AG04450 (cell line): ENCODE measurements at regions not wholly inside any gene's neighbourhood (a gene's known extent, or its start where the extent isn't known, plus 50 kb on each side); places are given as distances from the start of the nearest gene placed in this dataset.

ENCODE experiments used
- CTCF ChIA-PET: fragments of 300-600, 350-600 bp; formaldehyde crosslinking; extraction: SDS; loops from one replicate; lab custom pipeline; 2022; ENCODE audit warnings: antibody characterized with exemption, inconsistent platforms; lab: Charles Lee
- POLR2A ChIA-PET: fragments of 350-600 bp; formaldehyde crosslinking; extraction: SDS; loops from one replicate; lab custom pipeline; 2021; ENCODE audit warnings: antibody characterized with exemption, inconsistent platforms; lab: Yijun Ruan, JAX
- DNase-seq: peaks from one replicate; pipeline ENCODE4 v3.0.0-alpha.2; 2011; ENCODE audit warnings: low read depth, low spot score
- H3K27ac ChIP-seq: one replicate; pipeline ENCODE4 v1.5.1; 2012; ENCODE audit warnings: low read depth, low read length, control low read depth
- H3K27me3 ChIP-seq: one replicate; pipeline ENCODE4 v1.6.0; 2012; ENCODE audit warnings: low read length; ENCODE audit not compliant: control insufficient read depth, insufficient read depth
- H3K4me3 ChIP-seq: 2 replicates; pipeline ENCODE4 v1.5.1; 2011; ENCODE audit warnings: mild to moderate bottlenecking, low read depth, low read length, control low read depth
- H3K9me3 ChIP-seq: 2 replicates; pipeline ENCODE4 v1.5.1; 2012; ENCODE audit warnings: low read length; ENCODE audit not compliant: control insufficient read depth, insufficient read depth
- TF ChIP-seq, protein P1 (sequence below): IDR thresholded peaks from 2 replicates; pipeline ENCODE4 v1.5.1; 2011; ENCODE audit warnings: low read depth, low read length, control low read depth, inconsistent platforms

GRCh38 chr12:71333418-71333817 lies 106.2 kb upstream of the LGR5 start:
- no peaks in the 10 kb centered on the region for H3K9me3 ChIP-seq
- ChIA-PET CTCF (no interaction called here), POLR2A (no interaction called here)
- H3K27ac ChIP-seq, result no peak overlapping the region
- H3K4me3 ChIP-seq, result no peak overlapping the region
- TF ChIP-seq, protein P1, sequence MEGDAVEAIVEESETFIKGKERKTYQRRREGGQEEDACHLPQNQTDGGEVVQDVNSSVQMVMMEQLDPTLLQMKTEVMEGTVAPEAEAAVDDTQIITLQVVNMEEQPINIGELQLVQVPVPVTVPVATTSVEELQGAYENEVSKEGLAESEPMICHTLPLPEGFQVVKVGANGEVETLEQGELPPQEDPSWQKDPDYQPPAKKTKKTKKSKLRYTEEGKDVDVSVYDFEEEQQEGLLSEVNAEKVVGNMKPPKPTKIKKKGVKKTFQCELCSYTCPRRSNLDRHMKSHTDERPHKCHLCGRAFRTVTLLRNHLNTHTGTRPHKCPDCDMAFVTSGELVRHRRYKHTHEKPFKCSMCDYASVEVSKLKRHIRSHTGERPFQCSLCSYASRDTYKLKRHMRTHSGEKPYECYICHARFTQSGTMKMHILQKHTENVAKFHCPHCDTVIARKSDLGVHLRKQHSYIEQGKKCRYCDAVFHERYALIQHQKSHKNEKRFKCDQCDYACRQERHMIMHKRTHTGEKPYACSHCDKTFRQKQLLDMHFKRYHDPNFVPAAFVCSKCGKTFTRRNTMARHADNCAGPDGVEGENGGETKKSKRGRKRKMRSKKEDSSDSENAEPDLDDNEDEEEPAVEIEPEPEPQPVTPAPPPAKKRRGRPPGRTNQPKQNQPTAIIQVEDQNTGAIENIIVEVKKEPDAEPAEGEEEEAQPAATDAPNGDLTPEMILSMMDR, result no peak
- no peaks in the 10 kb centered on the region for H3K27me3 ChIP-seq
- DNase-seq, result no peak

DNA sequence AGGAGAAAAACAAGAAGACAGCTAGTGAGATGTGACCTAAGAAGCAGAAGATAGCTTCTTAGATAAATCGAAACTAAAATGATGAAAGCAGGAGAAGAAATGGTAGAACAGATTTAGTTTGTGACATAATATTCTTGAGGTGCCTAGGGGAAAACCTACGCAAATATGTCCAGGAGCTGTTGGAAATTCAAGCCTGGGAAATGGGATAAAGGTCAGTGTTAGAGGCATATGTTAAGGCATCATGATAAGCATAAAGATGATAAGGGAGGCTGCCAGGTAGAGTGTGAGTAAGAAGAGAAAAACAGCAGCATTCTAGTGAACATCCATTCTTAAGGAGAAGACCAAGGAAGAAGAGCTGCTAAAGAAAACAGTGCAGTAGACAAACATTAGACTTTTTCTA lies 109.6 kb upstream of the LGR5 start:
- H3K27me3 ChIP-seq, result no peaks in the 10 kb centered on the region
- CTCF ChIA-PET, result no interaction called here
- H3K27ac ChIP-seq, result no peak overlapping the region
- no peak for DNase-seq
- POLR2A ChIA-PET, result no interaction called here
- no peak overlapping the region for H3K4me3 ChIP-seq
- TF ChIP-seq, protein P1, result no peak
- H3K9me3 ChIP-seq, result no peaks in the 10 kb centered on the region

DNA sequence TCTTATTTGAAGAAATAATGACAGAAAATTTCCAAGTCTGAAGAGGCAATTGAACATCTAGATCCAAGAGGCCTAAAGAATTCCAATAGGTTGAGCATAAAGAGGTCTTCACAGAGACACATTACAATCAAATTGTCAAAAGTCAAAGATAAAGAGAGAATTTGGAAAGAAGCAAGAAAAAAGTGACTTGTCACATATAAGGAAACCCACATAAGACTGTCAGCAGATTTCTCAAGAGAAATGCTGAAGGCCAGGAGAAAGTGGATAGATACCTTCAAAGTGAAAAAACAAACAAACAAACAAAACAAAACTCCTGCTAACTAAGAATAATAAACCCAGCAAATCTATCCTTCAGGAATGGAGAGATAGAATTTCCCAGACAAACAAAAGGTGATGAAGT lies 118.1 kb upstream of the LGR5 start:
- no peak overlapping the region for H3K4me3 ChIP-seq
- no peak overlapping the region for H3K27ac ChIP-seq
- POLR2A ChIA-PET, result no interaction called here
- H3K9me3 ChIP-seq, result no peaks in the 10 kb centered on the region; the same call in 1 of the 2 replicates
- no peak for DNase-seq
- no peaks in the 10 kb centered on the region for H3K27me3 ChIP-seq
- TF ChIP-seq, protein P1, result no peak
- CTCF ChIA-PET, result no interaction called here

- no peak overlapping the region for H3K4me3 ChIP-seq
- ChIA-PET CTCF (no interaction called here), POLR2A (no interaction called here)
- TF ChIP-seq, protein P1, result no peak
- no peaks in the 10 kb centered on the region for H3K27me3 ChIP-seq
- no peak for DNase-seq
- H3K27ac ChIP-seq, result no peak overlapping the region
- H3K9me3 ChIP-seq, result no peaks in the 10 kb centered on the region; the same call in 1 of the 2 replicates
These were observed 118.5 kb upstream of the LGR5 start for GRCh38 chr12:71321130-71321529.

- ChIA-PET CTCF (no interaction called here), POLR2A (no interaction called here)
- no peaks in the 10 kb centered on the region for H3K27me3 ChIP-seq
- no peaks in the 10 kb centered on the region; the same call in 1 of the 2 replicates for H3K9me3 ChIP-seq
- H3K4me3 ChIP-seq, result no peak overlapping the region
- H3K27ac ChIP-seq, result no peak overlapping the region
- no peak for DNase-seq
- TF ChIP-seq, protein P1, result no peak
These were observed 124.1 kb upstream of the LGR5 start for GRCh38 chr12:71315328-71315985.
